Gastrocnemius medialis (tissue), 4 donors: ENCODE measurements at regions not wholly inside any gene's neighbourhood (a gene's known extent, or its start where the extent isn't known, plus 50 kb on each side); places are given as distances from the start of the nearest gene placed in this dataset.

Experiments used
- POLR2A ChIP-seq, 2 donors: fragments of 450-650 bp; IDR thresholded peaks; one replicate each; pipeline ENCODE4 v1.6.1; 2017; ENCODE audit warnings: antibody characterized with exemption in 2 of 2, mild to moderate bottlenecking in 2 of 2, moderate library complexity in 2 of 2
- TF ChIP-seq, protein P1 (sequence below), 5 experiments: fragments of 450-650 bp in 3 of 5; fragments of 200-600 bp in 2 of 5; sonication (generic) in 2 of 5; IDR thresholded peaks in 4 of 5; conservative IDR thresholded peaks in 1 of 5; 1 replicate in 4 of 5; 2 replicates in 1 of 5; pipeline ENCODE4 v1.5.1; 2016 to 2019; ENCODE audit warnings: antibody characterized with exemption in 5 of 5, mild to moderate bottlenecking in 3 of 5, moderate library complexity in 3 of 5

DNA sequence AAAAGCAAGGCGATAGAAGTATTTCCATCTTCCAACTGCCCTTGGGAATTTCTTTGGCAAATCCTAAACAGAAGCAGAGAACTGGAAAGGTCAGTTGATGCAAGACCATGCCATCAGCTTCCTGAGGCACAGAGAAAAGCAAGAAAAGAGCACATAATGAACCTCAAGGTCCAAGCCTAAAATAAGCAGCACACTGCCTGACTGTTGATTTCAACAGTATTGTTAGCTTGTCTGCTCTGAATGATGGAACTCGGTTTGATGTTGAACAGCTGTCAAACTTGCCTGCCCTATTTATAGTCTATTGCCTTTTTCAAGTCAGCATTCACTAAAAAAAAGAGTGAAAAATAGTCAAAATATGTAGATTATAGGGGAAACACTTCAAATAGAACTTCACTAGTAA is 1192.0 kb upstream of the PHF14 start:
- TF ChIP-seq, protein P1, sequence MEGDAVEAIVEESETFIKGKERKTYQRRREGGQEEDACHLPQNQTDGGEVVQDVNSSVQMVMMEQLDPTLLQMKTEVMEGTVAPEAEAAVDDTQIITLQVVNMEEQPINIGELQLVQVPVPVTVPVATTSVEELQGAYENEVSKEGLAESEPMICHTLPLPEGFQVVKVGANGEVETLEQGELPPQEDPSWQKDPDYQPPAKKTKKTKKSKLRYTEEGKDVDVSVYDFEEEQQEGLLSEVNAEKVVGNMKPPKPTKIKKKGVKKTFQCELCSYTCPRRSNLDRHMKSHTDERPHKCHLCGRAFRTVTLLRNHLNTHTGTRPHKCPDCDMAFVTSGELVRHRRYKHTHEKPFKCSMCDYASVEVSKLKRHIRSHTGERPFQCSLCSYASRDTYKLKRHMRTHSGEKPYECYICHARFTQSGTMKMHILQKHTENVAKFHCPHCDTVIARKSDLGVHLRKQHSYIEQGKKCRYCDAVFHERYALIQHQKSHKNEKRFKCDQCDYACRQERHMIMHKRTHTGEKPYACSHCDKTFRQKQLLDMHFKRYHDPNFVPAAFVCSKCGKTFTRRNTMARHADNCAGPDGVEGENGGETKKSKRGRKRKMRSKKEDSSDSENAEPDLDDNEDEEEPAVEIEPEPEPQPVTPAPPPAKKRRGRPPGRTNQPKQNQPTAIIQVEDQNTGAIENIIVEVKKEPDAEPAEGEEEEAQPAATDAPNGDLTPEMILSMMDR (IDR thresholded peaks at IDR 0.05 in 4 of 5, conservative IDR thresholded peaks at IDR 0.05 in 1 of 5) = no peak
- TF ChIP-seq POLR2A (IDR thresholded peaks at IDR 0.05) = no peak
